Psoas muscle (tissue), 7 donors: ENCODE measurements at regions not wholly inside any gene's neighbourhood (a gene's known extent, or its start where the extent isn't known, plus 50 kb on each side); places are given as distances from the start of the nearest gene placed in this dataset.

Experiments used
- ATAC-seq, 4 donors: fragments of 200-7000 bp; cut with Tn5 transposase; one replicate each; pipeline ENCODE4 v1.9.1; 2020; ENCODE audit warnings: moderate library complexity in 3 of 4, mild to moderate bottlenecking in 2 of 4
- DNase-seq, 2 donors: peaks; one replicate each; pipeline ENCODE4 v3.0.0-alpha.2; 2020
- H3K27ac ChIP-seq: fragments of 200-600 bp; one replicate; pipeline ENCODE4 v1.8.0; 2022
- H3K27me3 ChIP-seq, 3 donors: fragments of 200-600 bp in 1 of 3; one replicate each; pipeline versions ENCODE4 v1.6.1 to v1.8.0; 2013 to 2022; ENCODE audit warnings: low read length in 2 of 3, mild to moderate bottlenecking in 2 of 3, moderate library complexity in 1 of 3; ENCODE audit not compliant: insufficient read depth in 3 of 3
- H3K36me3 ChIP-seq, 2 donors: fragments of 200-600 bp in 1 of 2; one replicate each; pipeline versions ENCODE4 v1.6.1 to v1.8.0; 2013 to 2022; ENCODE audit warnings: low read depth in 1 of 2, mild to moderate bottlenecking in 1 of 2, moderate library complexity in 1 of 2; ENCODE audit not compliant: insufficient read depth in 1 of 2
- H3K4me1 ChIP-seq: fragments of 200-600 bp; one replicate; pipeline ENCODE4 v1.8.0; 2022
- H3K4me3 ChIP-seq: fragments of 200-600 bp; one replicate; pipeline ENCODE4 v1.8.0; 2022; ENCODE audit warnings: mild to moderate bottlenecking
- H3K9me3 ChIP-seq: fragments of 200-600 bp; one replicate; pipeline ENCODE4 v1.8.0; 2022
- CTCF ChIP-seq: fragments of 200-600 bp; IDR thresholded peaks from one replicate; pipeline ENCODE4 v1.8.0; 2022; ENCODE audit warnings: antibody characterized with exemption
- WGBS, 3 donors: extraction: QIAGEN DNeasy Blood & Tissue Kit; methylation state at CpG; one replicate each; pipeline versions ENCODE4 v1.1.6 to v1.1.7; 2013; 5-methylcytosine and 5-hydroxymethylcytosine counted together
- intact Hi-C, 2 donors: fragments of 100-400 bp; cut with DNase I; formaldehyde crosslinking; loops; one replicate each; pipeline versions ENCODE4 v1.11.0 to v1.14.2; 2022
- donor health status: healthy with polysubstance abuse.
- donor health status: DM: no; HTN: no; CAD: no; lungs with moderate emphysema.
- donor health status: Bipolar disorder and iron deficiency.
- donor health status: healthy.
- donor health status: DM: yes; HTN: yes; CAD: no.
- donor health status: DM: no; HTN: no; CAD: no.
- donor health status: DM: yes; HTN: yes; CAD: no.

GRCh38 chr5:73339051-73339575 lies 109.5 kb downstream of the FOXD1 start:
- no peak for TF ChIP-seq CTCF
- DNase-seq: no peak
- Histone ChIP-seq H3K36me3 (no peaks in the 10 kb centered on the region), H3K27ac (no peak overlapping the region), H3K4me1 (no peaks in the 10 kb centered on the region), H3K4me3 (no peak overlapping the region), H3K9me3 (no peaks in the 10 kb centered on the region), H3K27me3 (peaks cover 13 to 45% (median 16%) of the 10 kb centered on the region in 3 donors)
- intact Hi-C loops: no loop called here
- WGBS, 3 donors: 28 to 33% (median 32%) methylated on average over 15 of the region's 15 CpGs
- ATAC-seq: no peak

DNA sequence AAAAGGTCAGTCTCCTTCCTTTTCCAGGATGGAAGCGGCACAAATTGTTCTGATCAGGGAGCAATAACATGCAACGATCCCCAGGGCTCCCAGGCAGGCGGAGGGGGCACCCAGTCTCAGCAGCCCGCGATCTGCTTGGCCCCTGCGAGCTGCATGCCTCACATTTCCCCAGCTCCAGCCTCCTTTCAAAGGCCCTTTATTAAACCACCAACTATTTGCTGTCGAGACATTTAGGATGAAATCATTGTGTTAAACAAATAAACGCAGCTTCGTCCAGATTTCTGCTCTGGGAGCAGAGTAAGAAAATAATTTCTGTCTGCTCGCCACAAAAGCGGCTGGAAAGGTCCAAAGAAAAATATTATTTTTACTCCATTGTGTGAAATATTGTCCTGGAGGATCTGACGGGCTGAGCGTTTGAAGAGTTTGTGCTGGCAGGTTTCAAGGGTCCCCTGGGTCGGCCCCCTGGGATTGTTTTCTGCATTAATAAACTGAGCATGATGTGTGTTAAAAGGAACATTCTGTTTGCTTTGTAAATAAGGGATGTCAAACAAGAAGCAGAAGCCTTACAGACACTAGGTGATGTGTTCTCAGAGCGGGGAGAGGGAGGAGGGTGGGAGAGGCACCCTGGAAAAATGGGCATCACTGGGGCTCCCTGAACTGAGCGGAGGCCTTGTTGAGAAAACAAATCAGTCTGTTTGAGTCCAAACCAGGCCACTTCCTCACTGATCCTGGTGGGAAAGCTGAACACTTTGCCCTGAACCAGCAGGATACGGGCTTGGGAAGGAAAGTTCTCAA lies 110.1 kb downstream of the FOXD1 start:
- Histone ChIP-seq H3K36me3 (no peaks in the 10 kb centered on the region), H3K4me1 (no peaks in the 10 kb centered on the region), H3K4me3 (no peak overlapping the region), H3K27ac (no peak overlapping the region), H3K9me3 (no peaks in the 10 kb centered on the region), H3K27me3 (peaks cover 13 to 45% (median 16%) of the 10 kb centered on the region in 3 donors)
- intact Hi-C loops: no loop called here
- no peak for TF ChIP-seq CTCF
- DNase-seq (no peak), ATAC-seq (no peak)
- 38 to 41% (median 41%) methylated on average over 17 of the region's 17 CpGs for WGBS, 3 donors

GRCh38 chr5:73337586-73338255 lies 110.9 kb downstream of the FOXD1 start:
- no peaks in the 10 kb centered on the region for H3K36me3 ChIP-seq
- no peaks in the 10 kb centered on the region for H3K4me1 ChIP-seq
- no peak for DNase-seq
- peaks cover 13 to 45% (median 16%) of the 10 kb centered on the region in 3 donors for H3K27me3 ChIP-seq
- intact Hi-C loops: no loop called here
- ATAC-seq: no peak
- H3K27ac ChIP-seq: no peak overlapping the region
- 41 to 49% (median 42%) methylated on average over 9 of the region's 9 CpGs for WGBS, 3 donors
- TF ChIP-seq CTCF: no peak
- no peak overlapping the region for H3K4me3 ChIP-seq
- no peaks in the 10 kb centered on the region for H3K9me3 ChIP-seq

- DNase-seq (no peak), ATAC-seq (no peak)
- no peak for TF ChIP-seq CTCF
- H3K4me1 ChIP-seq: no peaks in the 10 kb centered on the region
- WGBS, 3 donors: 65 to 75% (median 72%) methylated on average over 2 of the region's 2 CpGs
- H3K27ac ChIP-seq: no peak overlapping the region
- H3K36me3 ChIP-seq: no peaks in the 10 kb centered on the region
- H3K9me3 ChIP-seq: peaks cover 10% of the 10 kb centered on the region
- intact Hi-C loops: no loop called here
- no peak overlapping the region for H3K4me3 ChIP-seq
- H3K27me3 ChIP-seq: peaks cover 13 to 45% (median 16%) of the 10 kb centered on the region in 3 donors
These were observed 112.2 kb downstream of the FOXD1 start for GRCh38 chr5:73336366-73336765.
